Lower lobe of right lung (tissue), 2 donors: ENCODE measurements at regions not wholly inside any gene's neighbourhood (a gene's known extent, or its start where the extent isn't known, plus 50 kb on each side); places are given as distances from the start of the nearest gene placed in this dataset.

Source experiments
- ATAC-seq, 2 donors: fragments of 200-7000 bp; cut with Tn5 transposase; one replicate each; pipeline ENCODE4 v1.9.1; 2020 to 2022; ENCODE audit warnings: mild to moderate bottlenecking in 2 of 2, moderate library complexity in 2 of 2
- DNase-seq: peaks from one replicate; pipeline ENCODE4 v3.0.0-alpha.2; 2020
- H3K27ac ChIP-seq: fragments of 200-600 bp; one replicate; pipeline ENCODE4 v1.8.0; 2022
- H3K27me3 ChIP-seq: fragments of 200-600 bp; one replicate; pipeline ENCODE4 v1.8.0; 2022; ENCODE audit warnings: low read depth
- H3K36me3 ChIP-seq: fragments of 200-600 bp; one replicate; pipeline ENCODE4 v1.8.0; 2022; ENCODE audit warnings: mild to moderate bottlenecking
- H3K4me1 ChIP-seq: fragments of 200-600 bp; one replicate; pipeline ENCODE4 v1.8.0; 2022
- H3K4me3 ChIP-seq: fragments of 200-600 bp; one replicate; pipeline ENCODE4 v1.8.0; 2022; ENCODE audit warnings: mild to moderate bottlenecking
- H3K9me3 ChIP-seq: fragments of 200-600 bp; one replicate; pipeline ENCODE4 v1.8.0; 2022
- intact Hi-C: fragments of 100-400 bp; cut with DNase I; formaldehyde crosslinking; loops from one replicate; pipeline ENCODE4 v1.11.0; 2022
- TF ChIP-seq, protein P1 (sequence below): fragments of 200-600 bp; IDR thresholded peaks from one replicate; pipeline ENCODE4 v1.8.0; 2022; ENCODE audit warnings: antibody characterized with exemption, mild to moderate bottlenecking
- donor health status: DM: no; HTN: yes; CAD: no; lungs with severe emphysema.

DNA sequence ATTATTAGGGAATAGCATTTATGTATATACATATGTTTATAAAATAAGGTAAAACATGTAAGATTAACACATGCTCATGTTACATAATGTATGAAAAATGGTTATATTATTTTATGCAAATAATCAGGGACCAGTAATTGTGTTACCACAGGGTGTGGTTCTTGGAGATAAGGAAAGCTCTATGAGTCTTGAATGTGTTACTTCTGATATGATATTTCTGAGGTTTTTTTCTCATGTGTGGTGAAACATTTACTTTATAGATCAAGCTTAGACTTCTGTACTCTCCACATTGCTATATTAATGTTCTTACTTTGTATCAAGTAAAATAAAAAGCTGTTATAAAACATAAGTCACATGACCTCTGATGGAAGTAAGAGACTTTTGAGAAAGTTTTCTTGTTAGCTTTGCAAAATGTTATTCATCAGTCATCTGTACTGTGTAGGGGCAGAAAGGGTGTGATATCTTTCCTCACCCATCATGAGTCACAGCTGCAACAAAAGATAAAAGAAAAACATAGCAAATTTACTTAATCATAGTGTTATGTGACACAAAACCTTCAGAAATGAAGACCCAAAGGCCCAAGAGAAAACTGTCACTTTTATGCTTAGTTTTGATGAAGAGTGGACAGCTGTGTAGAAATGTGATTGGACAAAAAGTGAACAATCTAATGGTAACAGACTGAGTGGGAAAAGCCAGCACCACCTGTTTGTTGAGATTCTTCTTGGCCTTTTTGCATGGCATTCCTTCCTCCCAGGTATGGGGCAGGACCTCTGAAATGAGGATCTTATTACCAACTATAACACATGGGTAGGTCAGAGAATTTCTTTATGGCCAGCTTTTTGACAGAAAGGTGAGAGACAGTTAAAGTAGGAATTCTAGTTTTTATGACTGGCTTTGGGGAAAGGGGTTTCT is 632.3 kb downstream of the PDHA2 start:
- no peaks in the 10 kb centered on the region for H3K9me3 ChIP-seq
- no peak overlapping the region for H3K27ac ChIP-seq
- no peak for DNase-seq
- TF ChIP-seq, protein P1, sequence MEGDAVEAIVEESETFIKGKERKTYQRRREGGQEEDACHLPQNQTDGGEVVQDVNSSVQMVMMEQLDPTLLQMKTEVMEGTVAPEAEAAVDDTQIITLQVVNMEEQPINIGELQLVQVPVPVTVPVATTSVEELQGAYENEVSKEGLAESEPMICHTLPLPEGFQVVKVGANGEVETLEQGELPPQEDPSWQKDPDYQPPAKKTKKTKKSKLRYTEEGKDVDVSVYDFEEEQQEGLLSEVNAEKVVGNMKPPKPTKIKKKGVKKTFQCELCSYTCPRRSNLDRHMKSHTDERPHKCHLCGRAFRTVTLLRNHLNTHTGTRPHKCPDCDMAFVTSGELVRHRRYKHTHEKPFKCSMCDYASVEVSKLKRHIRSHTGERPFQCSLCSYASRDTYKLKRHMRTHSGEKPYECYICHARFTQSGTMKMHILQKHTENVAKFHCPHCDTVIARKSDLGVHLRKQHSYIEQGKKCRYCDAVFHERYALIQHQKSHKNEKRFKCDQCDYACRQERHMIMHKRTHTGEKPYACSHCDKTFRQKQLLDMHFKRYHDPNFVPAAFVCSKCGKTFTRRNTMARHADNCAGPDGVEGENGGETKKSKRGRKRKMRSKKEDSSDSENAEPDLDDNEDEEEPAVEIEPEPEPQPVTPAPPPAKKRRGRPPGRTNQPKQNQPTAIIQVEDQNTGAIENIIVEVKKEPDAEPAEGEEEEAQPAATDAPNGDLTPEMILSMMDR, result no peak
- no peaks in the 10 kb centered on the region for H3K4me1 ChIP-seq
- H3K4me3 ChIP-seq, result no peak overlapping the region
- intact Hi-C loops, result no loop called here
- no peaks in the 10 kb centered on the region for H3K36me3 ChIP-seq
- no peak for ATAC-seq
- no peaks in the 10 kb centered on the region for H3K27me3 ChIP-seq

DNA sequence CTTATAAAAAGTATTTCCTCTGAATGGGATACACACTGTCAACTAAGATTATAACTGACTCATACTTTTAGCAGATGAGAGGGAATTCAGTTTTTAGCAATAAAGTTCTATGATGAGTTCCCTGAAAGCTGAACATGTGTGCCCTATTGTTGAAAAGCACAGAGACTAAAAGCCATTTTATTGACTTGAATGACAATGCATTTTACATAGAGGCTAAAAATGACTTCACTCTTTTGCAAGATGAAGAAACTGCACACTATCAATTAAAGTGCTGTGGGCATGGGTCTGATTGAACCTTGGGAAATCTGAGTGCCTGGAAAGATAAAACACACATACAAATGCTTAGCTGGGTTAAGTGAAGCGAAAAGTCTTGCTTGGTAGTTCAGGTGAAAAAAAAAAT is 633.4 kb downstream of the PDHA2 start:
- intact Hi-C loops, result no loop called here
- H3K4me1 ChIP-seq, result no peaks in the 10 kb centered on the region
- H3K9me3 ChIP-seq, result no peaks in the 10 kb centered on the region
- ATAC-seq (no peak), DNase-seq (no peak)
- no peaks in the 10 kb centered on the region for H3K36me3 ChIP-seq
- H3K4me3 ChIP-seq, result no peak overlapping the region
- TF ChIP-seq, protein P1, result no peak
- H3K27ac ChIP-seq, result no peak overlapping the region
- no peaks in the 10 kb centered on the region for H3K27me3 ChIP-seq

DNA sequence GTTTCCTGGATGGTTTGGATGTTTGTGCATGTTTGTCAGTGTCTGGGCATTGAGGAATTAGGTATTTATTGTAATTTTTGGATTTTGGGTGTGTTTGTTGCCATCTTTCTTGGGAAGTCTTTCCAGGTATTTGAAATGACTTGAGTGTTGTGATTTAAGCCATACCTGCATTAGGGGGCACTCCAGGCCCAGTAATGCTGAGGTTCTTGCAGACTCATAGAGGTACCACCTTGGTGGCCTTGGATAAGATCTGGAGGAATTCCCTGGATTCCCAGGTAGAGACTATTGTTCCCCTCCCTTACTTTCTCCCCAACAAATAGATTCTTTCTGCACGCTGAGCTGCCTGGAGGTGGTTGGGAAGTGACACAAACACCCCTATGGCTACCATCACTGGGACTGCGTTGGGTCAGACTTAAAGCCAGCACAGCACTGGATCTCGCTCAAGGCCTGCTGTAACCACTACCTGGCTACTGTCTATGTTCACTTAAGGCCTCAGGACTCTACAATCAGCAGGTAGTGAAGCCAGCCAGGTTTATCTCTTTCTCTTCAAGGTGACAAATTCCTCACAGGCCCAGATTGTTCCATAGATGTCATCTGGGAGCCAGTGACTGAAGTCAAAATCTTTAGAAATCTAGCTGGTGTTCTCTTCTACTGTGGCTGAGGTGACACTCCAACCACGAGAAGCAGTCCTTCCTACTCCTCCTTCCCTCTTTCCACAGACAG is 643.6 kb downstream of the PDHA2 start:
- TF ChIP-seq, protein P1, result no peak
- Histone ChIP-seq H3K36me3 (no peaks in the 10 kb centered on the region), H3K27me3 (no peaks in the 10 kb centered on the region), H3K27ac (no peak overlapping the region), H3K4me3 (no peak overlapping the region), H3K9me3 (no peaks in the 10 kb centered on the region), H3K4me1 (no peaks in the 10 kb centered on the region)
- no peak for ATAC-seq
- DNase-seq, result no peak
- intact Hi-C loops, result no loop called here

DNA sequence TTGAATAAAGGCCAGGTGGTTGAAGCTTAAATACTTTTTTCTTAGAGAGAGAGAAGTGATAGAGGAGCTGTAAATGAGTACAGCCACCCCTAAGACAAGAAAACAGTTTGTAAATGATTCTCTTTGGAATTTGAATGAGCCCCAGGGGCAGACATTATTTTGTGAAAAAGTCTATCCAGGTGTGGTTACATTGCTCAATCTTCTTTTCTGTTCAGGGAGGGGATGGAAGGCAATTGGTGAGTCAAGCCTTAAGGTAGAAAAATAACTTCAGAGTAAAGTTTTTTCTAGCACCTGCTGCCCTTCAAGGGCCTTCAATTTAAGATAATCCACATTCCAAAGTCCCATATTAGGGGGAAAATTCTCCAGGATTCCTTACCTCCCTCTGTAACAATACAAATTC is 646.7 kb downstream of the PDHA2 start:
- Histone ChIP-seq H3K27me3 (no peaks in the 10 kb centered on the region), H3K27ac (no peak overlapping the region), H3K36me3 (no peaks in the 10 kb centered on the region), H3K4me3 (no peak overlapping the region), H3K9me3 (no peaks in the 10 kb centered on the region), H3K4me1 (no peaks in the 10 kb centered on the region)
- TF ChIP-seq, protein P1, result no peak
- no peak for ATAC-seq
- intact Hi-C loops, result no loop called here
- no peak for DNase-seq

DNA sequence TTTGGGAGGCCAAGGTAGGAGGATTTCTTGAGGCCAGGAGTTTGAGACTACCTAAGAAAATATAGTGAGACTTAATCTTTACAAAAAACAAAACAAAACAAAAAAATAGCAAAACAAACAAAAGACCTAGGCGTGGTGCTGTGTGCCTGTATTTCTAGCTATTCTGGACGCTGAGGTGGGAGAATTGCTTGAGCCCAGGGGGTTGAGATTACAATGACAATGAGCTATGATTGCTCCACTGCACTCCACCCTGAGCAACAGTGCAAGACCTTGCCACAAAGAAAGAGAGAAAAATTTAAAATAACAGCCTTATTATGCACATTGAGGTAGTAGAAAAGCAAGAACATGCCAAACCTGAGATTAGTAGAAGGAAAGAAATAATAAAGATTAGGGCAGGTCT is 657.7 kb downstream of the PDHA2 start:
- Histone ChIP-seq H3K27ac (no peak overlapping the region), H3K9me3 (peaks cover 19% of the 10 kb centered on the region), H3K4me1 (no peaks in the 10 kb centered on the region), H3K36me3 (no peaks in the 10 kb centered on the region), H3K27me3 (no peaks in the 10 kb centered on the region), H3K4me3 (no peak overlapping the region)
- ATAC-seq (no peak), DNase-seq (no peak)
- intact Hi-C loops, result no loop called here
- TF ChIP-seq, protein P1, result no peak
